ENCODE measurements at regions not wholly inside any gene's neighbourhood (a gene's known extent, or its start where the extent isn't known, plus 50 kb on each side); places are given as distances from the start of the nearest gene placed in this dataset.

GRCh38 chr21:29989634-29990234, 49.9 kb upstream of the GRIK1 start:
- H3K18ac ChIP-seq (ENCODE audit: insufficient read length, low read depth, low read length): no peak overlapping the region
- no peak overlapping the region for H3K27ac Mint-ChIP-seq
- no peak overlapping the region for H2BK120ac ChIP-seq (ENCODE audit: low read depth, low read length, poor library complexity, severe bottlenecking)
- H3K4me1 Mint-ChIP-seq: peaks cover 6% of the 10 kb centered on the region in 2 experiments
- no peaks in the 10 kb centered on the region for H4K20me1 ChIP-seq (ENCODE audit: control insufficient read depth, insufficient read depth, insufficient read length)
- H2BK20ac ChIP-seq (ENCODE audit: low read depth, low read length, poor library complexity, severe bottlenecking): no peak overlapping the region
- no peaks in the 10 kb centered on the region for H3K79me1 ChIP-seq (ENCODE audit: insufficient read depth, low read depth, low read length, poor library complexity, severe bottlenecking)
- no peak for DNase-seq
- H2AFZ ChIP-seq (ENCODE audit: low read length): no peak overlapping the region
- no peak overlapping the region for H3T11ph ChIP-seq (ENCODE audit: low read length)
- H3K9ac ChIP-seq (ENCODE audit: extremely low read depth, insufficient read length, low read length): no peak overlapping the region
- no peak overlapping the region for H3K4me3 Mint-ChIP-seq
- H3K4ac ChIP-seq (ENCODE audit: low read depth, low read length): no peak overlapping the region
- peaks cover 16 to 20% of the 10 kb centered on the region in 2 experiments; a peak in 4 of 5 replicates for H3K9me3 Mint-ChIP-seq
- H3K56ac ChIP-seq (ENCODE audit: insufficient read length, low read depth, low read length): no peak overlapping the region
- H3K27me3 ChIP-seq (ENCODE audit: insufficient read depth, low read length): no peaks in the 10 kb centered on the region
- TF ChIP-seq CTCF (conservative IDR thresholded peaks at IDR 0.05): no peak
- no peaks in the 10 kb centered on the region for H3K9me3 ChIP-seq (ENCODE audit: control insufficient read depth, low read depth, low read length)
- H3K4me2 ChIP-seq (ENCODE audit: insufficient read depth, insufficient read length, low read length): no peak overlapping the region
- no peak overlapping the region for H3K23ac ChIP-seq (ENCODE audit: insufficient read length, low read depth, low read length)
- peaks cover 6 to 19% (median 8%) of the 10 kb centered on the region in 3 experiments; a peak in 5 of 7 replicates for H3K36me3 Mint-ChIP-seq (ENCODE audit: insufficient read depth in 1 of 3, low read depth in 3 of 3)
- H2BK15ac ChIP-seq (ENCODE audit: low read depth, low read length): no peak overlapping the region
- no peaks in the 10 kb centered on the region for H3K23me2 ChIP-seq (ENCODE audit: insufficient read length, low read depth, low read length, poor library complexity, severe bottlenecking)
- H3K14ac ChIP-seq (ENCODE audit: insufficient read depth, low read length): no peak overlapping the region
- 100% methylated on average over 1 of the region's 3 CpGs for WGBS (ENCODE audit: extremely low coverage, insufficient read length, low lambda C conversion rate)
- H2BK12ac ChIP-seq (ENCODE audit: insufficient read length, low read depth, low read length): no peak overlapping the region
- H2BK5ac ChIP-seq (ENCODE audit: insufficient read length, low read length): no peak overlapping the region
- H3K27me3 Mint-ChIP-seq (ENCODE audit: low read depth): no peaks in the 10 kb centered on the region; the same call in 1 of the 2 replicates
- no peaks in the 10 kb centered on the region for H3K79me2 ChIP-seq (ENCODE audit: insufficient read depth, low read length)
- H3K27ac ChIP-seq (ENCODE audit: insufficient read length, low read depth, low read length): no peak overlapping the region
- H4K5ac ChIP-seq (ENCODE audit: insufficient read length, low read depth, low read length): no peak overlapping the region
- no peak overlapping the region for H4K8ac ChIP-seq (replicated peaks; ENCODE audit: insufficient read length, low read depth, low read length)
- no peak overlapping the region for H4K91ac ChIP-seq (ENCODE audit: insufficient read length, low read depth, low read length)
- H3K4me1 ChIP-seq (ENCODE audit: insufficient read depth, low read length): no peaks in the 10 kb centered on the region
- no peak overlapping the region for H2AK5ac ChIP-seq (ENCODE audit: insufficient read length, low read length)

Data from H9 (cell line).